GM23338 (cell line): ENCODE measurements at regions not wholly inside any gene's neighbourhood (a gene's known extent, or its start where the extent isn't known, plus 50 kb on each side); places are given as distances from the start of the nearest gene placed in this dataset.

ENCODE experiments used
- ATAC-seq: fragments of 200-7000 bp; cut with Tn5 transposase; 3 replicates; pipeline ENCODE4 v1.9.1; 2020
- DNase-seq: peaks from one replicate; pipeline ENCODE4 v3.0.0-alpha.2; 2015; ENCODE audit warnings: low spot score
- H2AFZ ChIP-seq: fragments of 200-600 bp; sonication (generic); 2 replicates; pipeline ENCODE4 v1.8.0; 2016; ENCODE audit warnings: antibody characterized with exemption, mild to moderate bottlenecking, moderate library complexity
- H3F3A ChIP-seq: fragments of 200-600 bp; sonication (generic); replicated peaks from 2 replicates; pipeline ENCODE4 v1.8.0; 2017; ENCODE audit warnings: antibody characterized with exemption, mixed run types, low read depth
- H3K27ac ChIP-seq: fragments of 200-600 bp; sonication (generic); 2 replicates; pipeline ENCODE4 v1.6.1; 2016; ENCODE audit warnings: low read depth
- H3K27me3 ChIP-seq: fragments of 200-600 bp; sonication (generic); 2 replicates; pipeline ENCODE4 v1.8.0; 2016; ENCODE audit warnings: mild to moderate bottlenecking, mixed run types, moderate library complexity; ENCODE audit not compliant: insufficient read depth
- H3K36me3 ChIP-seq: fragments of 200-600 bp; sonication (generic); 2 replicates; pipeline ENCODE4 v1.8.0; 2016; ENCODE audit warnings: mild to moderate bottlenecking; ENCODE audit not compliant: insufficient read depth
- H3K4me1 ChIP-seq: fragments of 200-600 bp; sonication (generic); 2 replicates; pipeline ENCODE4 v1.8.0; 2016; ENCODE audit warnings: mild to moderate bottlenecking, moderate library complexity; ENCODE audit not compliant: insufficient read depth
- H3K4me2 ChIP-seq: fragments of 200-600 bp; sonication (generic); 2 replicates; pipeline ENCODE4 v1.7.1; 2017; ENCODE audit warnings: mixed run types
- H3K4me3 ChIP-seq: fragments of 200-600 bp; sonication (generic); 2 replicates; pipeline ENCODE4 v1.6.1; 2016; ENCODE audit warnings: mixed run types
- H3K79me2 ChIP-seq: fragments of 200-600 bp; sonication (generic); replicated peaks from 2 replicates; pipeline ENCODE4 v1.8.0; 2017; ENCODE audit warnings: mild to moderate bottlenecking; ENCODE audit not compliant: insufficient read depth
- H3K9me2 ChIP-seq: fragments of 200-600 bp; sonication (generic); 2 replicates; pipeline ENCODE4 v1.8.0; 2017; ENCODE audit not compliant: insufficient read depth
- H4K20me1 ChIP-seq: fragments of 200-600 bp; sonication (generic); replicated peaks from 2 replicates; pipeline ENCODE4 v1.8.0; 2017; ENCODE audit warnings: mild to moderate bottlenecking; ENCODE audit not compliant: insufficient read depth
- H3K27ac Mint-ChIP-seq: 2 replicates; pipeline ENCODE4 v1.8.0; 2020; ENCODE audit warnings: inconsistent platforms, mild to moderate bottlenecking, moderate library complexity, mixed read lengths
- H3K27me3 Mint-ChIP-seq: 3 replicates; pipeline ENCODE4 v1.8.0; 2022; ENCODE audit warnings: low read depth, mild to moderate bottlenecking, moderate library complexity, mixed read lengths, inconsistent platforms; ENCODE audit not compliant: insufficient read depth, poor library complexity
- H3K36me3 Mint-ChIP-seq: 3 replicates; pipeline ENCODE4 v1.8.0; 2021; ENCODE audit warnings: low read depth, mild to moderate bottlenecking, inconsistent platforms, moderate library complexity, mixed read lengths
- H3K4me1 Mint-ChIP-seq: 3 replicates; pipeline ENCODE4 v1.8.0; 2020; ENCODE audit warnings: mild to moderate bottlenecking, inconsistent platforms, mixed read lengths
- H3K4me3 Mint-ChIP-seq: 3 replicates; pipeline ENCODE4 v1.8.0; 2021; ENCODE audit warnings: moderate library complexity, mild to moderate bottlenecking, inconsistent platforms, mixed read lengths
- H3K9me3 Mint-ChIP-seq: 3 replicates; pipeline ENCODE4 v1.8.0; 2020; ENCODE audit warnings: moderate library complexity, mild to moderate bottlenecking, inconsistent platforms, mixed read lengths
- CREB1 ChIP-seq: fragments of 250-450 bp; sonication (Bioruptor Pico); IDR thresholded peaks from 2 replicates; pipeline ENCODE4 v1.5.0; 2020; ENCODE audit warnings: low read depth, mild to moderate bottlenecking, moderate library complexity
- CTCF ChIP-seq, 2 experiments: fragments of 200-600 bp in 1 of 2; sonication (generic) in 1 of 2; conservative IDR thresholded peaks; 2 replicates each; pipeline versions ENCODE4 v1.5.1 to v1.6.1; 2016 to 2017; ENCODE audit warnings: antibody characterized with exemption in 2 of 2, low read depth in 2 of 2, mild to moderate bottlenecking in 2 of 2, moderate library complexity in 1 of 2
- ETS1 ChIP-seq: IDR thresholded peaks from 2 replicates; pipeline ENCODE4 v1.6.1; 2016; ENCODE audit warnings: antibody characterized with exemption
- EZH2 ChIP-seq: fragments of 200-600 bp; sonication (generic); IDR thresholded peaks from one replicate; pipeline ENCODE4 v1.8.0; 2017; ENCODE audit warnings: antibody characterized with exemption, mild to moderate bottlenecking, low read depth; ENCODE audit not compliant: unreplicated experiment
- EZH2phosphoT487 ChIP-seq: fragments of 200-600 bp; sonication (generic); IDR thresholded peaks from one replicate; pipeline ENCODE4 v1.8.1; 2018; ENCODE audit warnings: antibody characterized with exemption; ENCODE audit not compliant: unreplicated experiment
- JUNB ChIP-seq: IDR thresholded peaks from one replicate; pipeline ENCODE4 v1.6.1; 2016; ENCODE audit warnings: antibody characterized with exemption; ENCODE audit not compliant: unreplicated experiment
- NANOG ChIP-seq: IDR thresholded peaks from 2 replicates; pipeline ENCODE4 v1.6.1; 2016; ENCODE audit warnings: antibody characterized with exemption, borderline replicate concordance
- POLR2AphosphoS5 ChIP-seq: IDR thresholded peaks from 2 replicates; pipeline ENCODE4 v1.6.1; 2016; ENCODE audit warnings: antibody characterized with exemption, low read depth
- REST ChIP-seq: IDR thresholded peaks from one replicate; pipeline ENCODE4 v1.6.1; 2018; ENCODE audit warnings: antibody characterized with exemption; ENCODE audit not compliant: unreplicated experiment
- STAT1 ChIP-seq: IDR thresholded peaks from one replicate; pipeline ENCODE4 v1.6.1; 2016; ENCODE audit warnings: antibody characterized with exemption; ENCODE audit not compliant: unreplicated experiment
- ZNF114 ChIP-seq: fragments of 250-450 bp; sonication (Bioruptor Pico); IDR thresholded peaks from 2 replicates; pipeline ENCODE4 v1.5.0; 2020; ENCODE audit warnings: mild to moderate bottlenecking, moderate library complexity
- ZNF331 ChIP-seq: fragments of 250-450 bp; sonication (Bioruptor Pico); IDR thresholded peaks from 2 replicates; pipeline ENCODE4 v1.5.0; 2020; ENCODE audit warnings: low read depth, mild to moderate bottlenecking, moderate library complexity
- ZNF462 ChIP-seq: fragments of 250-450 bp; sonication (Bioruptor Pico); IDR thresholded peaks from 2 replicates; pipeline ENCODE4 v1.5.0; 2020; ENCODE audit warnings: mild to moderate bottlenecking, moderate library complexity

GRCh38 chr19:28577233-28577632 is 635.7 kb downstream of the UQCRFS1 start:
- no peak for DNase-seq
- peaks cover 7% of the 10 kb centered on the region; the same call in 2 of the 3 replicates for H3K36me3 Mint-ChIP-seq
- peaks cover 9% of the 10 kb centered on the region; the same call in 1 of the 2 replicates for H3K9me2 ChIP-seq
- no peaks in the 10 kb centered on the region for H4K20me1 ChIP-seq
- H3K27ac ChIP-seq = no peak overlapping the region
- H3K27me3 Mint-ChIP-seq = peaks cover 17% of the 10 kb centered on the region
- H3F3A ChIP-seq = no peaks in the 10 kb centered on the region
- no peak overlapping the region for H3K4me3 Mint-ChIP-seq
- no peak for TF ChIP-seq CREB1 (CRISPR knock-in tag)
- no peak for TF ChIP-seq ZNF114 (CRISPR knock-in tag)
- no peak for TF ChIP-seq POLR2AphosphoS5
- no peak for TF ChIP-seq REST
- TF ChIP-seq NANOG = no peak
- no peak for TF ChIP-seq STAT1
- no peak for TF ChIP-seq EZH2
- TF ChIP-seq JUNB = no peak
- TF ChIP-seq ZNF331 (CRISPR knock-in tag) = no peak
- TF ChIP-seq ETS1 = no peak
- TF ChIP-seq ZNF462 (CRISPR knock-in tag) = no peak
- TF ChIP-seq CTCF (conservative IDR thresholded peaks at IDR 0.05; ENCODE audit: low read depth in 2 of 2) = no peak
- no peak for TF ChIP-seq EZH2phosphoT487
- no peak overlapping the region for H3K4me2 ChIP-seq
- H3K27ac Mint-ChIP-seq = no peak overlapping the region
- H3K36me3 ChIP-seq = no peaks in the 10 kb centered on the region
- no peak for ATAC-seq
- H3K4me3 ChIP-seq = no peak overlapping the region
- H3K27me3 ChIP-seq = no peaks in the 10 kb centered on the region
- H3K4me1 ChIP-seq = peaks cover 18% of the 10 kb centered on the region
- H3K9me3 Mint-ChIP-seq = peaks cover 6% of the 10 kb centered on the region; the same call in 2 of the 3 replicates
- H2AFZ ChIP-seq = no peak overlapping the region
- peaks cover 25% of the 10 kb centered on the region for H3K4me1 Mint-ChIP-seq
- no peaks in the 10 kb centered on the region for H3K79me2 ChIP-seq
